ENCODE measurements at regions not wholly inside any gene's neighbourhood (a gene's known extent, or its start where the extent isn't known, plus 50 kb on each side); places are given as distances from the start of the nearest gene placed in this dataset.

DNA sequence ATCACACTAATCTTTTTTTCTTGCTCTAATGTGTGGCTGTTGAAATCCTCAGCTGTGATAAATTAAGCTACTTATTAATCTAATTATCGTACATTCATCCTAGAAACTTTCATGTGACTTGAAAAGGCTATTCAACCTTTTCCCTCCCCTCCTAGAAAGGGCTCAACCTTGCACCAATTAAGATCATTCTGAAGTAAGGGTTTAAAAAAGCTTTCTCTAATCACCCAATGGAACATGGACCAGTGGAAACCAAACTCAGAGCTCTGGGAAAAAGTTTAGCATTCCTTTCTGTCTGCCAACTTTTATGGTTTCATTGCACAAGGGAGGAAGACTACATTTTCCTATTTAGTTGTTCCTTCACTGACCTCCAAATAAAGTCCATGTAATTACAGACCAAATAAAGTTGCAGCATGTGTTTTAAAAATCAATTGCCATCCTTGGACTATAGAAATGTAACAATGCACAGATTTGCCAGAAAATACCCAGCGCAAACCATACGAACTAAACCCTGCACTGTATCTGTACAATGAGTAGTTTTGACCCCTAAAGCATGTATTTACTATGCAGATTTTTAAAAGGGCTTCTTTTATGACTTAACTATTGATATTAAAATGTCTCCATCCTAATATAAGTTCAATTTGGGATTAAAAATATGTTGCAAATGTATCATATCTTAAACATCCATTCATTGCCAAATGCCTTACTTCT is 142.6 kb upstream of the OTX2 start:
- DNase-seq (ENCODE audit: missing footprints) (no peak), ATAC-seq (no peak)
- intact Hi-C loops (cut with DNase I), result no loop called here

DNA sequence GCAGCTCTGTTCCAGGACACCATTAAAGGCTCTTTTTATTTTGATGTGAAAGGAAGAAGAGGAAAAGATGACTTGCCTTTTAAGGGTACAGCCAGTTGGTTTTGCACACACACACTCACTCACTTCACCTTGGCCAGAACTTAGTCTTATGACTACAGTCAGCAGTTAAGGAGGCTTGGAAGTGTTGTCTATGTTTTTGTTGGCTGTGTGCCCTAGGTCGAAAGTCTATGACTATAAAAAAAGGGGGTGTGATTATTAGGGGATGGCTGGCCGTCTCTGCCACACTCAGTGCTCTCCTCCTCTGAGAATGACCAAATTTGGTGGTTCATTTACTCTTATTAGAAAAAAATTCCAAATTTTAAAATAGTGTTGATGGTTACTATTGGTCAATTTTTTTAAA is 139.5 kb upstream of the OTX2 start:
- no peak for DNase-seq (ENCODE audit: missing footprints)
- ATAC-seq, result no peak
- intact Hi-C loops (cut with DNase I), result no loop called here

DNA sequence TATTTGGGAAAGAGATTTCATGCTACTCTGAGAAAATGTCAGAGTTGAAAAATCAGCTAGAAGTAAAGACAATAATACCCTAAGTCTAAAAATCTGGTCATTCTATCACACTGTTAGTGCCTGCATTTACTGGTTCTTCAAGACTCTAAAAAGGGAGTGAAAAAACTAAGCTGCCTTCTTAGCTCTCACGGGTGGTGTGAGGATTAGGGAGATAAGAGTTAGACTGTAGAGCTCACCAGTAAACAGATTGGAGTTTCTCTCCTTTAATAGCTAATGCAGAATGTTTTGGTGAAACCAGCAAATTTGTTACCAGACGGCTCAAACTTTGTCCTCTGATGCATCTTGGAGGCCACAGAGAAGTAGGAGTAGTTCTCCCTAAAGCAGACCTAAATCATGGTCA is 135.0 kb upstream of the OTX2 start:
- intact Hi-C loops (cut with DNase I), result no loop called here
- DNase-seq (ENCODE audit: missing footprints) (no peak), ATAC-seq (no peak)

DNA sequence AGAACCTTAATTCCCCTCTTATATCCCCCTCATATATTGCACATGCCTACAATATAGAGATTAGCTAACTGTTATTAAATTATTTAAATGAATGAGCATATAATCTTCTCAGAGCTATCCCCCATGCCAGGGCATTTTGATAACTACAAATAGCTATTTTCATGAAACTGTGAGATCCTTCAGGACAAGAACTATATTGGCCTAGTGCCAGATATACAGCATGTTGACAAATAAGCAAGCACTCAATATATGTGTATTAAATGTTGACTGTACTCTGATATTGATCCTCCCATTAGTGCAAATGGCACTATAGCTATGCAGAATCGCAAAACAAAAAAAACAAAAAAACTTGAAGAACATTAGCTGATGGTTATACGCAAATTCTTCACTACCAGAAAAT is 134.1 kb upstream of the OTX2 start:
- ATAC-seq, result no peak
- no peak for DNase-seq (ENCODE audit: missing footprints)
- intact Hi-C loops (cut with DNase I), result no loop called here

DNA sequence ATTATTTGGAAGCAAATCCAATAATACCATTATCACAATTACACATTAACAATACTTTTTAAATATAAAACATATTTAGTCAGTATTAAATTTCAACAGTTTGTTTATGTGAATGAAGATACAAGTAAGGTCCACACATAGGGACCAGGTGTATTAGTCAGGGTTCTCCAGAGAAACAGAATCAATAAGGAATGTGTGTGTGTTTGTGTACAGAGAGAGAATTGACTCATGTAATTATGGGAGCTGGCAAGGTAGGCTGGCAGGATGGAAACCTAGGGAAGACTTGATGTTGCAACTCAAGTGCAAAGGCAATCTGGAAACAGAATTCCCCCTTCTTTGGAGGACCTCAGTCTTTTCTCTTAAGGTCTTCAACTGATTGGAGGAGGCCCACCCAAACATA is 123.2 kb upstream of the OTX2 start:
- intact Hi-C loops (cut with DNase I), result no loop called here
- DNase-seq (ENCODE audit: missing footprints), result no peak
- ATAC-seq, result no peak

DNA sequence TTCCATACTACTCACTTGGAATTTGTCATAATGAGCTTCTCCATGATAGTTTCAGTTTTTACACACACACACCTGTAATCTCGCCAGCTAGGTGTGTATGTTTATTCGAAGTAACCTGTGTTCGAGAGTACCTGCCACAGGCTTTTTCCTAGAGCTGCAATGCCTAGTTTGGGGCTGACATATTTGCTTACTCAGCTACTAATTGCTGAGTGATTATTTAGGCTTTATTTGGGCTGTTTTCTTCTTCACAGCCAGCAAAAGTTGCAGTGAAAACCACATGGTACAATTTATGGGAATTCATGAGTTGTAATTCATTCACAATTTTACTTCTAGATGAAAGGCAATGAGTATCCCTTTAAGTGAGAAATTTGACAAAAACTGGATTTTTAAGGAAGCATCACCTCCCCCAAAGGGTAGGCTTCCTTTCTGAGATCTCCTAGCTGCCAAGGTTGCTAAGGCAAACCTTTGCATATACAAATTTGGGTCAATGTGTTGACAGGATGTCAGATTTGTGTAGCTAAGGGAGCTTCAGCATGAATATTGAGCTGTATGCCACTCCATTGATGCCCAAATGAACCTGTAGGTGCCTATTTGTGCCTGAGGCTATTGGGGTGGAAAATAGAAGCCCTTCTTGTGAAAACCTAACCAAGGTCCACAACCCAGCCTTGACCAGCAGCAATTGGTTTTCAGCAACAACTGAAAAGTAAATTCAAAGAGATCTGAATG is 108.7 kb upstream of the OTX2 start:
- intact Hi-C loops (cut with DNase I), result no loop called here
- DNase-seq (ENCODE audit: missing footprints), result no peak
- ATAC-seq, result no peak

DNA sequence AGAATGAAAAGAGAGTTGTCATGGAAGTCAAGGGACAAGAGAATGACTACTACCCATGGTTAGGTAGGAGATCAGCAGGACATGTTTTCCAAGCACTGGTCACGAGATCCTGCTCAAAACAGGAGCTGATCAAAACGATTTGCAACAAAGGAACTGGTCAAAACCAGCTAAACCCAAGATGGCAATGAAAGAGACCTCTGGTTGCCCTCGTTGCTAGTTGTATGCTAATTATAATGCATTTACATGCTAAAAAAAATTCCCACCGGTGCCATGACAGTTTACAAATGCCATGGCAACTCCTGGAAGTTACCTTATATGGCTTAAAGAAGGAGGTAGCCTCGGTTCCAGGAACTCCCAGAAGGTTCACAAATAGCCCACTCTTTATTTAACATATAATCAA is 95.0 kb upstream of the OTX2 start:
- intact Hi-C loops (cut with DNase I), result no loop called here
- DNase-seq (ENCODE audit: missing footprints) (no peak), ATAC-seq (no peak)

DNA sequence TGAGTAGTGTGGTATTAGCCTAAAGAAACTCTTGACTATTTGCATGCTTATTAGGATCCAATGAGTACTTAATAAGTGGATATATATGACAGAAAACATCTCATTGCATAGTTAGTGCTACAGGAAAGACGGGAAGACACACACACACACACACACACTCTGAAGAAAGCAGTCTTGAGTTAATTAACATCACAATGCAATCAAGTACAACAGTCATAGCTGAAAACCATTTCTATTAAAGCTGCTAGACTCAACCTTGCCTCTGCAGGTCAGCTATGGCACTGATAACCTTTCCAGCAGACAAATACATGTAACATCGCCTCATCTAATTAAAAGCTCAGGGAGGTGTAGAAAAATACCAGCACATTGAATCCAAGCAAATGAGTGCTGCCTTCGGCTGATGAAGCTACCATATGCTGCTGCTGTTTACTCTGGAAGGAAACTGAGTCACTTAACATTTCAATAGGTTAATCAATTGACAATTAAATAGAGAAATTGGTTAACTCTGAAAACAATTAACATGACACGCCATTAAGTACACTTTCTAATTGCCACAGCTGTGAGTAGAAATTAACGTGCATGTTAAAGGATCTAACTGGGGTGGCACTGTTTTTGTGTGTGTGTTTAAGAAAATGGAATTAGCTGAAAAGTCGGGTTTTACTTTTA is 93.2 kb upstream of the OTX2 start:
- ATAC-seq, result no peak
- no peak for DNase-seq (ENCODE audit: missing footprints)
- intact Hi-C loops (cut with DNase I), result no loop called here

DNA sequence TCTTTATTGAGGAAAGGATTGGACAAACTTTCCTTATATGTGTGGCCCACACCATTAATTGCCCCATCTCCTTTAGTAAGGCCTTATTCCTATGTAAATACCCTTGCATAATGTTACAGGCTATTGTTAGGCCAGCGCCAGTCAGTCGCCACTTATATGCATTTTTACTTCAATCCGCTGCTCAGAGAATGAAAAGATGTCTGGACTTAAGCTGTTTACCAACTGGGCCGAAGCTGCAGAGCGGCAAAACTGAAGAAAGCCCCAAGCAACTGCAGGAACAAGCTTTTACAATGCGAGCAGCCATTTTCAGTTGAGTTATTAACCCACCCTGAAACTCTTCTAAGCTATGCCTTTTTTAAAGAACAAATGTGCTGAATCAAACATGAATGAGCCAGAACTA is 92.1 kb upstream of the OTX2 start:
- intact Hi-C loops (cut with DNase I), result no loop called here
- ATAC-seq (no peak), DNase-seq (ENCODE audit: missing footprints) (no peak)

DNA sequence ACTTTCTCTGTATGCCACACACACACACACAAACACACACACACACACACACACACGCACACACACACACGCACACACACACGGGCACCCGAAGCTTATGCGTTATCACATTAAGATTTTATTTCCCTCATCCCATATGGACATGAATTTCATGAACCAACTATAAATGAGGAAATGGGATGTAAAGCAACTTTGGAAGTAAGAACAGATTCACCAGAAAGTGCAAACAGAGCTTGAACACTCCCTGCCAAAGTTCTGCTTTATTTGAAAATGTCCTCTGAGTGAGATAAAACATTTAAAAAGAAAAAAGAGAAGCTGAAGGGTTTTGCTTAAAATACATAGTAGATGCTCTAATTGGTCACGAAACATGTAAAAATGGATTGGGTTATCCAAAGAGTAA is 90.4 kb upstream of the OTX2 start:
- ATAC-seq (no peak), DNase-seq (ENCODE audit: missing footprints) (no peak)

DNA sequence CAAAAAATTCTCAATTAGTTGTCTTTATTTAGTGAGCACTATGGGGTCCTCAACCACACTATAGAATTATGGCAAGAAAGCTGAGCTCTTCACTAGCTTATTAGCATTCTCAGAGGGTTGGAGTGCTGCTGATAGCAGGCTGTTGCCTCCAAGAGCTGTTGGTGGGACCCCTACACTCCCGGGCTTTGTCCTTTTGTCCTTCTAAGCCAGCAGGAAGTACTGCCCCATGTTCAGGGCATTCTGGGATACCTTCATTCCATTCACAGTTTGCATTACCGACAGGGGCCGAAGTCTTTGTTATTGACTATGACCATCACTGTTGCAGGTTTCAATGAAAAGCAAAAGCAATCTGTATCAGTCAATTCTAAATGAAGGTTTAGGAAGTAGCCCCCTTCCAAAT is 89.5 kb upstream of the OTX2 start:
- DNase-seq (ENCODE audit: missing footprints), result no peak
- no peak for ATAC-seq
- intact Hi-C loops (cut with DNase I), result no loop called here

More for the DNA sequence above, 90.4 kb upstream of the OTX2 start:
- intact Hi-C loops (cut with DNase I), result no loop called here

DNA sequence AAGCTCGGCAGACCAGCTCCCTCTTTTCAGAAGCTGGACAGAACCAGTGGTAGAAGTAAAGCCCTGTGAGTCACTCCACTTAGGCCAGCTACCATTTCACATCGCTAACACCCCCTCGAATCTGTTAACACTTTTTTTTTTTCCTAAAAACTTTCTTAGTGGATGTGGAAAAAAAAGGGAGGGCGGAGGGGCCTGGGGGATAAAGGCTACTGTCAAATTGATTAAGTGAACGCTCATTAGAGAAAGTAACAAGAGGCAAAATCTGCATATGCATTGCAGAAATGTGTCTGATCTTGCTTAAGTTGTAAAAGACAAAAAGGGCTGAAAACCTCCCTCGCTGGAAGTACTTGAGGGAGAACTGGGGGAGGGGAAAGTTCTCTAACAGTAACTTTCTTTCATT is 86.6 kb upstream of the OTX2 start:
- DNase-seq (ENCODE audit: missing footprints) (no peak), ATAC-seq (no peak)
- intact Hi-C loops (cut with DNase I), result no loop called here

DNA sequence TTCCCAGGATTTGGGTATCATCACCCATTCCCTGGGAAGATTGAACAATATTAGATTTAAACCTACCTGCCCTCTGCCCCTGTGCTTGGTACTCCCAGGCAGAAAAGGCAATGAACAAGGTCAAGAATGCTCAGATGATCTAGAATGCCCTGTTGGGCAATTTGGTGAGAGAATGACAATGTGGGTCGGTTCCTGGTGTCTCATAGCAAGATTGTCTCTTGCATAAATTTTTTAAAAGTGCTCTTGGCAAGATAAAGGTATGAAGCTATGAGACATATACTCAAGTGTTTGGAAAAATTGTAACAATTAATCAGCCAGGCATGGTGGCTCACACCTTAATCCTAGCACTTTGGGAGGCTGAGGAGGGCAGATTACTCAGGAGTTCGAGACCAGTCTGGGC is 86.0 kb upstream of the OTX2 start:
- no peak for DNase-seq (ENCODE audit: missing footprints)
- intact Hi-C loops (cut with DNase I), result no loop called here
- no peak for ATAC-seq

DNA sequence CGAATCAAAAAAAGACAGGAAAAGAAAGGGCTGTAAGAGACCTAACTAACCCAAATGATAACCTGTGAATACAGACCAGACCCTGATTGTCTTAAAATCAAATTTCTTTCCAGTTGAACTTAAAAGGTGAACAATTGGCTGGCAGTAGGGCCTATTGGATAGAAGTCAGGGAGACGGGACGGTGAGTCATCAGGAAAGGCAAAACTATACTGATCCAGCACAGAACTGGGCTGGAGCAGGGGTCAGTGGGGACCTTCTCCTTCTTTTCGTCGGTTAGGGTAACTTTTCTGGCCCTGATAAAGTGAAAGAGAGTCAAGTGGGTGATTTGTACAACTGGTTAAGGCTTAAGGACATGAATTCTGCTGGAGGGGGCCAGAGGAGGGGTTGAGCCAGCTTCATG is 84.9 kb upstream of the OTX2 start:
- no peak for ATAC-seq
- no peak for DNase-seq (ENCODE audit: missing footprints)
- intact Hi-C loops (cut with DNase I), result no loop called here

DNA sequence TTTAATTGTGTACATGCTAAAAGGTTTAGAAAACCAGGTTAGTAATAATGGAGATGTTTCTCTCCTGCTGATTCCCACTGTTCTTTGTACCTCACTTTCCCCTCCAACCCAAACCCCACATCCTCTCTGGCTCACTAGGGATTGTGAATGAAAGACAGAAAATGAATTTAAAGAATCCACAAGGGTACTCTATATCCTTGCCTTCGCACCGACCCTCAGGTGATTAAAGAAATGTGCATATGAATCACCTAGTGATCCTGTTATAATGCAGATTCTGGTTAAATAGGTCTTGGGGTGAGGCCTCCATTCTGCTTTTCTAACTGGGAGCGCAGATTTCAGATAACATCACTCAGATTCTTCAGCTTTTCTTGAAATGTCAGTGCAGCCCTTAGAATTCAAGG is 84.3 kb upstream of the OTX2 start:
- DNase-seq (ENCODE audit: missing footprints) (no peak), ATAC-seq (no peak)
- intact Hi-C loops (cut with DNase I), result no loop called here

DNA sequence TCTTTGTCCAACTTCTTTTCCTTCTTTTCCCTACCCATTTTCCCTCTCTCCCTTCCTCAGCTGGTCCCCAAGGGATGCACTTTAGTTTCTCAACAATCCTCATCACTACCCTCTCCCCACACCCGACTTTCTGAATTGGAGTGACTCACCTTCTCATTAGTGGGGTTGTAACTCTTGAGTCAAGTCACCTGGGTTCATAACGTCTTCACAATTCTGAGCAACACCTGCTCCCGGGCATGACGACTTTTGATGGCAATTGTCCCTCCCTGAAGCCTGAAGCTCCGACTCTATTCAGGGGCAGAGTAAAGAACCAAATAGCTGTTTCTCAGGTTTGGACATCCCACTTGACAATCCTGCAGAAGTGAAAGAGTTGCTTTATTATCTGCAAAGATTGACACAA is 82.7 kb upstream of the OTX2 start:
- intact Hi-C loops (cut with DNase I), result no loop called here
- ATAC-seq (no peak), DNase-seq (ENCODE audit: missing footprints) (no peak)

DNA sequence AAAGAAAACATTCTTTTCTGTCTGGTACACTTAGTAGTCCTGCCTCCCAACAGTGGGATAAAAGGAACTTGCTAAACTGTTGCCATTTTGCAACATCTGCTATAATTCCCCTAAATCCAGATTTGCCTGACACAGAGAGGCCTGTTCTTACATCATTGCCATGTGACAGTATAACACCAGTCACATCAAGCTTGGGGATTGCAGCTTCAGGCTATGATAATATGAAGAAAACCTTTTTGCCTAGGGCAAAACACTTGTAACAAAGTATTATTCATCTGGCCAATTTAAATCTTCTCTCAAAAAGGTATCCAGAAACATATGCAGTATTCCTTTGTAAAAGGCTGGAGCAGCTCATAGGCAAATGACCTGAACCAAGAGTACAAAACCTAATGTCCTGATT is 80.9 kb upstream of the OTX2 start:
- no peak for ATAC-seq
- intact Hi-C loops (cut with DNase I), result no loop called here

DNA sequence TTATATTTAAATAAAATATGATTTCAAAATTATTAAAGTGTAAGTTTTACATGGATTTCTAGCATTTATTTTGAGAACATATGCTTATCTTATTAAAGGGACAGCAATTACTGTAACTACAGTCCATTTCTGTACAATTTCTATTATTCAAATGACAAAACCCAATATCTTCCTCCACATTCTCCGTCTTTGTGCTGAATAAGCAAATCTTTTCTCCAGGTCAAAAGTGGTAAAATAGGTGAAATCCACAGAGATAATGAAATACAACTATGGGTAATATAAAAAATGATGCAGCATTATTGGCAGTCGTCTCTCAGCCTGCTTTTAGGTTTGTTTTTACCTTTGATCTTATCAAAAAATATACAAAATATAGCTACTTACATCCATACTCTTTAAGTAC is 79.4 kb upstream of the OTX2 start:
- no peak for DNase-seq (ENCODE audit: missing footprints)
- intact Hi-C loops (cut with DNase I), result no loop called here
- ATAC-seq, result no peak

More for the DNA sequence above, 80.9 kb upstream of the OTX2 start:
- DNase-seq (ENCODE audit: missing footprints), result no peak

DNA sequence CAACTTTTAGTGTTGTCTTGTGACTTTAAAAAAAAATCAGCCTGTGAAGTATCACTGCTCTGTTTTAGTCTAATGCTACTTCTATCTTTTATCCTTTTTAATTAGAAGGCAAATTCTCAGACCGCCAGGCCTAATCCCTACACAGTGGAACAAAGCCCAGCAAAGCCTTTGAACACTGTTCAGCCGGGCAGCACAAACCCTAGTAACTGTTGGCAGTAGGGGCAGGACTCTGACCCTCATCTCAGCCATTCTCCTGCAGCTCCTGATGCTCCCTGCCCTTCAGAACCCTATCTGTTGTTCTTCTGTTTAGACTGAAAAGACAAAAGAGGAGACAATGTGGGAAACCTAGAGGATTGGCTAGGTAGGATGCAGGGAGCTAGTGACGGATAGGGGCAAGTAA is 78.0 kb upstream of the OTX2 start:
- no peak for DNase-seq (ENCODE audit: missing footprints)
- intact Hi-C loops (cut with DNase I), result no loop called here
- ATAC-seq, result no peak

DNA sequence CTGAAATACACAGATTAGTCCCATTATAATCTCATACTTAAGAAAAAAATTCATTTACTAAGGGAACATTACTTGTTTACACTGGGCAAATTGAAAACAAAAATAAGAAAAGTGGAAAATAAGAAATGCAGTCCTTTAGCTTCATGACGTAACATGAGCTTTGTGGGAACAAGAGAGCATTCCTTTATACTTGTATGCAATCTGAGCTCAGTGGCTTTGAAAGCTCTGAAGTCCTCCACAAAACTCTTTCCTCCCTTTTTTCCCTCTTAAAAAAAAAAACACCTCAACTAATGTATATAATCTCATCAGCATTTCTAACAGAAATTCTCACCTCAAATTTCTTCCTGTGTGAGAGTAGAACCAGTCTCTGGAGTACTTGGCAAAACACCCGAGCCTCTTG is 76.9 kb upstream of the OTX2 start:
- intact Hi-C loops (cut with DNase I), result no loop called here
- DNase-seq (ENCODE audit: missing footprints) (no peak), ATAC-seq (no peak)
